B cell (primary cell): ENCODE measurements at regions not wholly inside any gene's neighbourhood (a gene's known extent, or its start where the extent isn't known, plus 50 kb on each side); places are given as distances from the start of the nearest gene placed in this dataset.

ENCODE experiments used
- ATAC-seq: fragments of 200-7000 bp; cut with Tn5 transposase; one replicate; pipeline ENCODE4 v1.10.0; 2021; ENCODE audit warnings: low read depth, mild to moderate bottlenecking, moderate number of reproducible peaks, moderate library complexity
- CTCF ChIA-PET: fragments of 350-600 bp; sonication (Branson Sonifier 250); formaldehyde crosslinking; loops from one replicate; lab custom pipeline; 2021; ENCODE audit warnings: antibody characterized with exemption, inconsistent platforms; lab: Charles Lee
- POLR2A ChIA-PET: fragments of 350-600 bp; sonication (Branson Sonifier 250); formaldehyde crosslinking; loops from one replicate; lab custom pipeline; 2021; ENCODE audit warnings: antibody characterized with exemption; lab: Charles Lee
- DNase-seq: peaks from one replicate; pipeline ENCODE4 v3.0.0; 2013
- H2AFZ ChIP-seq: 2 replicates; pipeline ENCODE4 v1.6.1; 2012; ENCODE audit warnings: mild to moderate bottlenecking, low read depth, low read length; ENCODE audit not compliant: insufficient read depth, poor library complexity, severe bottlenecking
- H3K27ac ChIP-seq, 2 donors: 1 replicate in 1 of 2; 2 replicates in 1 of 2; pipeline ENCODE4 v1.5.1; 2012 to 2013; ENCODE audit warnings: low read length in 2 of 2, mild to moderate bottlenecking in 2 of 2, moderate library complexity in 1 of 2
- H3K27me3 ChIP-seq, 4 experiments: fragments of 200-600 bp in 1 of 4; sonication (generic) in 1 of 4; replicated peaks in 1 of 4; 1 replicate in 2 of 4; 2 replicates in 2 of 4; pipeline versions ENCODE4 v1.6.1 to v1.7.0; 2013 to 2016; ENCODE audit warnings: low read length in 3 of 4, mild to moderate bottlenecking in 2 of 4, mixed read lengths in 1 of 4, moderate library complexity in 1 of 4; ENCODE audit not compliant: insufficient read depth in 4 of 4, control insufficient read depth in 3 of 4; ENCODE audit errors: control extremely low read depth in 1 of 4
- H3K36me3 ChIP-seq, 2 experiments: replicated peaks in 1 of 2; 1 replicate in 1 of 2; 2 replicates in 1 of 2; pipeline versions ENCODE4 v1.6.1 to v1.7.1; 2013; ENCODE audit warnings: low read length in 1 of 2; ENCODE audit not compliant: insufficient read depth in 2 of 2, control insufficient read depth in 1 of 2; ENCODE audit errors: control extremely low read depth in 1 of 2, extremely low read depth in 1 of 2
- H3K4me1 ChIP-seq, 2 donors: fragments of 200-600 bp in 1 of 2; sonication (generic) in 1 of 2; 1 replicate in 1 of 2; 2 replicates in 1 of 2; pipeline versions ENCODE4 v1.5.1 to v1.6.1; 2013 to 2017; ENCODE audit warnings: low read length in 2 of 2; ENCODE audit not compliant: control insufficient read depth in 2 of 2, insufficient read depth in 2 of 2
- H3K4me2 ChIP-seq: replicated peaks from 2 replicates; pipeline ENCODE3; 2012; ENCODE audit warnings: mild to moderate bottlenecking, low read depth, low read length; ENCODE audit not compliant: poor library complexity, severe bottlenecking
- H3K4me3 ChIP-seq, 5 experiments: fragments of 200-600 bp in 1 of 5; sonication (generic) in 1 of 5; 1 replicate in 3 of 5; 2 replicates in 2 of 5; pipeline versions ENCODE4 v1.5.1 to v1.7.0; 2011 to 2016; ENCODE audit warnings: low read length in 4 of 5, mild to moderate bottlenecking in 4 of 5, low read depth in 2 of 5, control low read depth in 1 of 5, moderate library complexity in 1 of 5; ENCODE audit not compliant: insufficient read depth in 1 of 5; ENCODE audit errors: control extremely low read depth in 1 of 5, extremely low read depth in 1 of 5
- H3K79me2 ChIP-seq: fragments of 200-600 bp; sonication (generic); one replicate; pipeline ENCODE4 v1.6.0; 2016; ENCODE audit warnings: low read length; ENCODE audit not compliant: control insufficient read depth, insufficient read depth
- H3K9ac ChIP-seq: fragments of 200-600 bp; sonication (generic); 2 replicates; pipeline ENCODE4 v1.6.1; 2017; ENCODE audit warnings: mild to moderate bottlenecking, low read length, moderate library complexity
- H3K9me3 ChIP-seq, 3 donors: one replicate each; pipeline versions ENCODE4 v1.6.1 to v1.7.1; 2013; ENCODE audit warnings: low read length in 2 of 3; ENCODE audit not compliant: control insufficient read depth in 2 of 3, insufficient read depth in 1 of 3; ENCODE audit errors: control extremely low read depth in 1 of 3
- H4K20me1 ChIP-seq: 2 replicates; pipeline ENCODE4 v1.6.0; 2012; ENCODE audit warnings: mild to moderate bottlenecking, low read length; ENCODE audit not compliant: insufficient read depth, control insufficient read depth, poor library complexity, severe bottlenecking
- H3K27ac Mint-ChIP-seq: one replicate; pipeline ENCODE4 v1.8.0; 2021; ENCODE audit warnings: mixed read lengths
- H3K27me3 Mint-ChIP-seq: one replicate; pipeline ENCODE4 v1.8.0; 2021; ENCODE audit warnings: mixed read lengths
- H3K4me1 Mint-ChIP-seq: one replicate; pipeline ENCODE4 v1.8.0; 2021; ENCODE audit warnings: mixed read lengths
- H3K4me3 Mint-ChIP-seq: one replicate; pipeline ENCODE4 v1.8.0; 2021; ENCODE audit warnings: mixed read lengths
- H3K9me3 Mint-ChIP-seq: one replicate; pipeline ENCODE4 v1.8.0; 2022; ENCODE audit warnings: mixed read lengths; ENCODE audit not compliant: insufficient read depth
- EZH2 ChIP-seq: IDR thresholded peaks from 2 replicates; pipeline ENCODE4 v1.6.1; 2012; ENCODE audit warnings: borderline replicate concordance, low read depth, mild to moderate bottlenecking, moderate library complexity, low read length; ENCODE audit not compliant: insufficient read depth, poor library complexity, severe bottlenecking
- WGBS: methylation state at CpG from one replicate; pipeline ENCODE4 v1.1.5; 2013; ENCODE audit warnings: missing lambda C conversion rate; ENCODE audit not compliant: insufficient coverage; 5-methylcytosine and 5-hydroxymethylcytosine counted together
- intact Hi-C: fragments of 100-400 bp; cut with micrococcal nuclease; formaldehyde crosslinking; loops from one replicate; pipeline ENCODE4 v1.10.0; 2022
- TF ChIP-seq, protein P1 (sequence below): fragments of 200-600 bp; IDR thresholded peaks from one replicate; pipeline ENCODE4 v1.8.0; 2022; ENCODE audit warnings: antibody characterized with exemption, mild to moderate bottlenecking

DNA sequence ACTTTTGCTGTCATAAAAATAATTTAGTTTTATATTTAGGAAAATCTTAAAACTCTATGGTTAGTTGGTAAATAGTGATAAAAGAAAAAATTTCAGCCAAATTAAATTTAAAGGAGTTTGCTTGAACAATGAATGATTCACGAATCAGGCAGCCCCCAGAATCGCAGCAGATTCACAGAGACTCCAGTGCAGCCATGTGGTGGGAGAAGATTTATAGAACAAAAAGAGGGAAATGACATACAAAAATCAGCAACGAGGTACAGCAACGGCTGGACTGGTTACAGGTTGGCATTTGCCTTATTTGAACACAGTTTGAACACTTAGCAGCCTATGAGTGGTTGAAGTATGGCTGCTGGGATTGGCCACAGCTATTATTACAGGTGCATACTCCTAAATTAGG, 96.4 kb upstream of the MYCBP2 start:
- Histone ChIP-seq H3K36me3 (no peaks in the 10 kb centered on the region), H3K4me2 (no peak overlapping the region), H3K4me3 (no peak overlapping the region), H3K9ac (no peak overlapping the region), H3K9me3 (no peaks in the 10 kb centered on the region), H3K27ac (no peak overlapping the region), H4K20me1 (no peaks in the 10 kb centered on the region), H3K27me3 (no peaks in the 10 kb centered on the region), H3K4me1 (no peaks in the 10 kb centered on the region), H3K79me2 (no peaks in the 10 kb centered on the region), H2AFZ (no peak overlapping the region)
- no peak overlapping the region for H3K4me3 Mint-ChIP-seq
- ChIA-PET POLR2A (no interaction called here), CTCF (interaction anchor here (1.0 to 1.8 kb wide), 2 partner anchors 8 to 54 kb away, joined by 3 to 5 read pairs; no protein-coding TSS in a partner anchor)
- no peak for DNase-seq
- H3K4me1 Mint-ChIP-seq = peaks cover 7% of the 10 kb centered on the region
- no peaks in the 10 kb centered on the region for H3K27me3 Mint-ChIP-seq
- 20% methylated on average over 2 of the region's 4 CpGs for WGBS
- no peak for TF ChIP-seq EZH2
- TF ChIP-seq, protein P1, sequence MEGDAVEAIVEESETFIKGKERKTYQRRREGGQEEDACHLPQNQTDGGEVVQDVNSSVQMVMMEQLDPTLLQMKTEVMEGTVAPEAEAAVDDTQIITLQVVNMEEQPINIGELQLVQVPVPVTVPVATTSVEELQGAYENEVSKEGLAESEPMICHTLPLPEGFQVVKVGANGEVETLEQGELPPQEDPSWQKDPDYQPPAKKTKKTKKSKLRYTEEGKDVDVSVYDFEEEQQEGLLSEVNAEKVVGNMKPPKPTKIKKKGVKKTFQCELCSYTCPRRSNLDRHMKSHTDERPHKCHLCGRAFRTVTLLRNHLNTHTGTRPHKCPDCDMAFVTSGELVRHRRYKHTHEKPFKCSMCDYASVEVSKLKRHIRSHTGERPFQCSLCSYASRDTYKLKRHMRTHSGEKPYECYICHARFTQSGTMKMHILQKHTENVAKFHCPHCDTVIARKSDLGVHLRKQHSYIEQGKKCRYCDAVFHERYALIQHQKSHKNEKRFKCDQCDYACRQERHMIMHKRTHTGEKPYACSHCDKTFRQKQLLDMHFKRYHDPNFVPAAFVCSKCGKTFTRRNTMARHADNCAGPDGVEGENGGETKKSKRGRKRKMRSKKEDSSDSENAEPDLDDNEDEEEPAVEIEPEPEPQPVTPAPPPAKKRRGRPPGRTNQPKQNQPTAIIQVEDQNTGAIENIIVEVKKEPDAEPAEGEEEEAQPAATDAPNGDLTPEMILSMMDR = no peak
- H3K9me3 Mint-ChIP-seq = no peaks in the 10 kb centered on the region
- no peak for ATAC-seq
- H3K27ac Mint-ChIP-seq = no peak overlapping the region
- intact Hi-C loops = no loop called here

DNA sequence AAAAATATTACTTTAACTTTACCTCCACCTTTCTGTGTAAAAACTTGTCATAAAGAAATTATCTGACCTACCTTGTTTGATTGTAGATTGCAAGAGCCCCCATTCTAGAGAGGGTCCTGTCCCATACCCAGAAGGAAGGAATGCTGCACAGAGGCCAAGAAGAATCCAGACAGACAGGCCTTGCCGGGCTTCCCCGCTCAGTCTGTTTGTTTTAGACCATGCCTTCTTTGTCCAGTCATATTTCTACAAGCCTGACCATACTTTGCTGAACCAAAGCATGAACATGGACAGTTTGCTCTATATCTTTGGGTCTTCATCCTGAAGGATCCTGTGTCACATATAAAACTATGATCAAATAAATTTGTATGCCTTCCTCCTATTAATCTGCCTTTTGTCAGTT, 95.8 kb upstream of the MYCBP2 start:
- Histone ChIP-seq H3K27me3 (no peaks in the 10 kb centered on the region), H3K79me2 (no peaks in the 10 kb centered on the region), H3K9ac (no peak overlapping the region), H3K4me3 (no peak overlapping the region), H3K36me3 (no peaks in the 10 kb centered on the region), H4K20me1 (no peaks in the 10 kb centered on the region), H3K9me3 (no peaks in the 10 kb centered on the region), H2AFZ (no peak overlapping the region), H3K27ac (no peak overlapping the region), H3K4me1 (no peaks in the 10 kb centered on the region), H3K4me2 (no peak overlapping the region)
- no peak overlapping the region for H3K27ac Mint-ChIP-seq
- DNase-seq = no peak
- H3K9me3 Mint-ChIP-seq = no peaks in the 10 kb centered on the region
- no peaks in the 10 kb centered on the region for H3K27me3 Mint-ChIP-seq
- no peak overlapping the region for H3K4me3 Mint-ChIP-seq
- POLR2A ChIA-PET = no interaction called here
- peaks cover 5% of the 10 kb centered on the region for H3K4me1 Mint-ChIP-seq
- no peak for TF ChIP-seq EZH2
- TF ChIP-seq, protein P1 = no peak
- WGBS = 100% methylated on average over 2 of the region's 2 CpGs
- intact Hi-C loops = no loop called here
- CTCF ChIA-PET = no interaction called here
- ATAC-seq = no peak
